ENCODE measurements at regions not wholly inside any gene's neighbourhood (a gene's known extent, or its start where the extent isn't known, plus 50 kb on each side); places are given as distances from the start of the nearest gene placed in this dataset.
A peak's percentile ranks its signal among the peaks of the same experiment; 100 is the strongest.

GRCh38 chr20:19890445-19891051, 126.6 kb upstream of the NAA20 start:
- no peak for TF ChIP-seq CTCF (IDR thresholded peaks at IDR 0.05; ENCODE audit: extremely low read depth, insufficient read depth, missing control alignments)
- in situ Hi-C loops (cut with MboI; ENCODE audit: low pct_unique_long_range_greater_than_20kb, low sequenced_read_pairs, unreplicated experiment): no loop called here
- no peak for DNase-seq (ENCODE audit: low spot score)

- in situ Hi-C loops (cut with MboI; ENCODE audit: low pct_unique_long_range_greater_than_20kb, low sequenced_read_pairs, unreplicated experiment): no loop called here
- no peak for DNase-seq (ENCODE audit: low spot score)
- no peak for TF ChIP-seq CTCF (IDR thresholded peaks at IDR 0.05; ENCODE audit: extremely low read depth, insufficient read depth, missing control alignments)
These were observed 123.8 kb upstream of the NAA20 start for GRCh38 chr20:19893356-19893755.

- in situ Hi-C loops (cut with MboI; ENCODE audit: low pct_unique_long_range_greater_than_20kb, low sequenced_read_pairs, unreplicated experiment): no loop called here
- DNase-seq (ENCODE audit: low spot score): no peak
- no peak for TF ChIP-seq CTCF (IDR thresholded peaks at IDR 0.05; ENCODE audit: extremely low read depth, insufficient read depth, missing control alignments)
These were observed 121.4 kb upstream of the NAA20 start for GRCh38 chr20:19895761-19896160.

- in situ Hi-C loops (cut with MboI; ENCODE audit: low pct_unique_long_range_greater_than_20kb, low sequenced_read_pairs, unreplicated experiment): no loop called here
- TF ChIP-seq CTCF (IDR thresholded peaks at IDR 0.05; ENCODE audit: extremely low read depth, insufficient read depth, missing control alignments): no peak
- DNase-seq (ENCODE audit: low spot score): no peak
These were observed 119.3 kb upstream of the NAA20 start for GRCh38 chr20:19897891-19898290.

GRCh38 chr20:19901226-19901625, 115.9 kb upstream of the NAA20 start:
- TF ChIP-seq CTCF (IDR thresholded peaks at IDR 0.05; ENCODE audit: extremely low read depth, insufficient read depth, missing control alignments): no peak
- DNase-seq (ENCODE audit: low spot score): no peak
- in situ Hi-C loops (cut with MboI; ENCODE audit: low pct_unique_long_range_greater_than_20kb, low sequenced_read_pairs, unreplicated experiment): no loop called here

- in situ Hi-C loops (cut with MboI; ENCODE audit: low pct_unique_long_range_greater_than_20kb, low sequenced_read_pairs, unreplicated experiment): no loop called here
- peak; percentile 70 for DNase-seq (ENCODE audit: low spot score)
- peak; percentile 60 for TF ChIP-seq CTCF (IDR thresholded peaks at IDR 0.05; ENCODE audit: extremely low read depth, insufficient read depth, missing control alignments)
These were observed 113.9 kb upstream of the NAA20 start for GRCh38 chr20:19903168-19903811.

Measured in GM13977 (cell line).